NCI-H510A treated with DMSO at 0.1 percent for 48 hours (cell line): ENCODE measurements at regions not wholly inside any gene's neighbourhood (a gene's known extent, or its start where the extent isn't known, plus 50 kb on each side); places are given as distances from the start of the nearest gene placed in this dataset.
"Not testable (repeated sequence)": the region's sequence is repeated elsewhere in the genome, so short reads cannot be mapped to it uniquely, and the experiment has no call there.

Experiments used
- DNase-seq: peaks from one replicate; lab custom pipeline; 2025; lab: John Stamatoyannopoulos, UW

GRCh38 chr13:79987761-79988160, 353.2 kb downstream of the SPRY2 start:
- DNase-seq, result no peak

GRCh38 chr13:79987323-79987722, 353.6 kb downstream of the SPRY2 start:
- no peak for DNase-seq

- DNase-seq, result no peak
These were observed 354.0 kb downstream of the SPRY2 start for GRCh38 chr13:79986890-79987289.

DNA sequence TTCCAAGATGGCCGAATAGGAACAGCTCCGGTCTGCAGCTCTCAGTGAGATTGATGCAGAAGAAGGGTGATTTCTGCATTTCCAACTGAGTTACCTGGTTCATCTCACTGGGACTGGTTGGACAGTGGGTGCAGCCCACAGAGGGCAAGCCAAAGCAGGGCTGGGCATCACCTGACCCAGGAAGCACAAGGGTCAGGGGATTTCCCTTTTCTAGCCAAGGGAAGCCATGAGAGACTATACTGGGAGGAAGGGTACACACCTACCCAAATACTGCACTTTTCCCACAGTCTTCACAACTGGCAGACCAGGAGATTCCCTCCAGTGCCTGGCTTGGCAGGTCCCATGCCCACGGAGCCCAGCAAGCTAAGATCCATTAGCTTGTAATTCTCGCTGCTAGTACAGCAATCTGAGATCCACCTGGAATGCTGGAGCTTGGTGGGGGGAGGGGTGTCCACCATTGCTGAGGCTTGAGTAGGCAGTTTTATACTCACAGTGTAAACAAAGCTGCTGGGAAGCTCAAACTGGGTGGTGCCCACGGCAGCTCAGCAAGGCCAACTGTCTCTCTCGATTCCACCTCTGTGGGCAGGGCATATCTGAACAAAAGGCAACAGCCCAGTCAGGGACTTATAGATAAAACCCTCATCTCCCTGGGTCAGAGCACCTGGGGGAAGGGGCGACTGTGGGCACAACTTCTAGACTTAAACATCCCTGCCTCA, 365.8 kb downstream of the SPRY2 start:
- peak; percentile 35 for DNase-seq

GRCh38 chr13:79973533-79973963, 367.4 kb downstream of the SPRY2 start:
- no peak for DNase-seq

- DNase-seq, result no peak
These were observed 368.8 kb downstream of the SPRY2 start for GRCh38 chr13:79972066-79972569.

DNA sequence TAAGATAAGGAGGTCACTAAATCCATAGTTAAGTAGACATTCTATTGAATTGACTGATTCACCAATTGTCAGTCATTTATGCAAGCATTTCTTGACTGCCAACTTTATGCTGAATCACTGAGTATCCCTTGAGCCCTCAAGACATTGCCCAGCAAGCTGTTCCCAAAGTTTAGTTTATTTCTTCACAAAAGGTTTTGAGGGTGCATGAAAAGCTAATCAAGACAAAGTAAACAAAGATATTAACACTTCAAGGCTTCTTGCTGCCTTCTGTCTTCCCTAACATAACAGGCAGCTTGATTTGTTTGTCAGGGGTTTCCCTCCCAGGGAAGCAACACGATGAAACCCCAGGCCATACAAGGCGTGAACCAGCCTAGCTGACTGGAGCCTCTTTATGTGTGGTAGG, 374.4 kb downstream of the SPRY2 start:
- no peak for DNase-seq

DNA sequence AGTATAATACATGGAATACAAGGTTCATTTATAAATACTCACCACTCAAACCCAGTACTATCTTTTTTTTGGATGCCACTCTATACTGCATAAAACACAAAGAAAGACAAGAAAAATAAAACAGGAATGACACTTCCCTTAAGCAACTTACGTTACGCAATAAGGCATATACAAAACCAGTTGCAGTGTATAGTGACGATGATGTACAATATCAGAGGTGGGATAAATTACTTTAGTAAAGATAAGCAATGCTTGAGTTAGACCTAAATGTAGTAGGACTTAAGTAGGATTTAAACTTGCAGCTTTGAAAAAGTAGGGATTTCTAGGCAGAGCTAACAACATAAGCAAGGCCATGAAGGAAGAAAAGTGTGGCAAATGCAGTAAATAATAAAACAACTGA, 374.9 kb downstream of the SPRY2 start:
- DNase-seq, result no peak

- DNase-seq, result no peak
These were observed 394.4 kb downstream of the SPRY2 start for GRCh38 chr13:79946556-79946955.

- no peak for DNase-seq
These were observed 397.4 kb downstream of the SPRY2 start for GRCh38 chr13:79943346-79944023.

DNA sequence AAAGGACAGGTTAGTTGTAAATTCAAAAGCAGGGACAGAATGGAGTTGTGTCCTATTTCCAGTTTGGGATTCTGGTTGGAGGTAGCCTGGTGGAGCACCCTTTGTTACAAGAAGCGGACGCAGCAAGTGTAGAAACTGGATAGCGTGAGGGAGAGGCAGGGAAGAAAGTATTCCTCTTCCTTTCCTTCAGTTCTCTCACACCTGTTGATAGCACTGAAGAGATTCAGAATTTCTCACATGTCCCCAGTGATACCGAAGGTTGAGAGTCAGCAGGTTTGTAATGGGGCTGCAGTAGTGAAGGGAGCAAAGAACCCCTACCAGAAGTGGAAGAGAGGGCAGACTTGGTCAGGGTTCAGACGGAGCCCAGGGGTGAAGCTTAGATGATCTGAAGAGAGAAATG, 399.2 kb downstream of the SPRY2 start:
- DNase-seq, result no peak

DNA sequence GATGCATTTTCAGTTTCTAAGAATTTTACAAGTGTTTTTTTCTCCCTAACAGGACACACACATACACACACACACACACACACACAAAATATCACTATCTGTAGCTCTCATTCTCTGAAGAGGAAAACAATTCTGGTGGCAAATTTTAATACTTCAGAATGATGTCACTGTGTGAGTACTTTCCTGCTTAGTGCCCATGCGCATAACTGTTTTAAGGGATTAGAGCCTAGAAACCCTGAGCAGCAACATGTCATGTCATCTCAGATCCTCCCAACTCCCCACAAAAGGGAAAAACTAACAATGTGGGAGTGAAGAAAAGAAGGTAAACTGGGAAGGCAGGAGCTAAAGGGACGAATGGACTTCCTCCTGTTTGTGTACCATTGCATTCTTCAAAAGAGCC, 401.2 kb downstream of the SPRY2 start:
- no peak for DNase-seq

DNA sequence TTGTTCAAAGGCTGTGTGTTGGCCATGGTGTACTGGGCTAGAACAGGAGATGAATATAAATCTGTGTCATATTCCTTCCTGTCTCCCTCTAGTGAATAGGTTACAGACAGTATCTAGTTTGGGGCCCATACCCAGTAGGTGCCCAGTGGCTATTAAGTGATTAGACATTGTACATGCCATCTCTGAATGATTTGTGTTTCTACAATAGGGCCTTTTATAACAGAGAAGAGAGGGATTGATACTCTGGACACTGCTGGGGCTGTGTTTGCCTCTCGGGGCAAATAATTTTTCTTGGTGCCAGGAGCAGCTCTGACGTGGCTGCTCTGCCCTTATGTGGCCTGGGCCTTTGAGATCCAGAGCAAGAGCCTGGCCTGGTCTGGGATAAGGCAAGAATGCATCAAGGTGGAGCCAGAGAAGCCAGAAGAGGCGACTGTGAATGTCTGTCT, 403.1 kb downstream of the SPRY2 start:
- no peak for DNase-seq

- DNase-seq, result no peak
These were observed 403.6 kb downstream of the SPRY2 start for GRCh38 chr13:79937311-79937710.

DNA sequence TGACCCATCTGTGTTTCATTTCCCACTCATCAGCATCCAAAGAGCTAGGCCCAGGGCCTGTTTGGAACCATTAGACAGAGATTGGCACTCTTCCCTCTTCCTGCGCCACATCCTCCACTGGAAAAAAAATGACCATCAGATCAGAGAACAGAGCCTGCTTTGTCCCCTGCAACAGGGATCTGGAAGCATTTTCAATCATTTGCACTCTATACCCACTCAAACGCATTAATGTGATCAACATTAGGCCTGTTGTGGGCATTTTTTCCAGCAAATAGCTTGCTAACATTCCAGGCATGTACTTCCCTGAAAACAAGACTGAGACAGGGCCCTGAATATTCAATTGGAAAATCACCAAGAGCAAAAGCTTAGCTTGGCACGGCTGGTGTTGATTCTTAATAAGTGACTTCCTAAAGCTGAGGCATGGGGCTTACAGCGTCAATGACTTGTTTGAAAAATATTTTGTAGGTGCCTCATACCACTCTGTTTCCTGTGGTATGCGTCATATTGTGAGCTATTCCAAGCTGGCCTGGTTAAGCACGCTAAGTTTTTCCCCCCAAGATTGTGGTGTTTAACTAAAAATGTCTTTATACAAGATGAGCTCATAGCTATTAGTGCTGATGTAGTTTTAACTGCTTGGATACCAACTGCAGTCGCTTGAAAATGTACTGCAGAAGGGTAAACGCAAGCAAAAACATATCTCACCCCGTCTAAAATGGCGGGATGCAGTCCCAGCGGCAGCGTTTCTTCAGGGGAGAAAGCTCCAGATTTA, 404.4 kb downstream of the SPRY2 start:
- no peak for DNase-seq

DNA sequence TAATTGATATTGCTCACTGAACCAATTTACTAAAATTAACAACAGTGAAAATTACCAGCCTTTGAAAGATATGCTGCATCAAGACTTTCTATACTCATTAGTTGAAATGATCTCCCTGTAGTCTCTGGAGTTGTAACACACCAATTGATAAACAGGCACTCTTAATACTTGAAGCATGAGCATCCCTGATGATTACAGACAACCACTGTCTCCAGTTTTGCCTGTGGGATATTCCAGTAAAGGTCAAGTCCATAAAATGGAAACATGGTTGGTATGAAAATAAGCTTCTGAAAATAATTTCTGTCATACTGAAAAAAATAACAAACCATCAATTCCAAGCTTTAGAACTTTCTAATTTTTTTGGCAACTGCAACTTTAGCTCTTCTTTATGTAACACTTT, 405.8 kb downstream of the SPRY2 start:
- no peak for DNase-seq

- DNase-seq, result no peak
These were observed 407.5 kb downstream of the SPRY2 start for GRCh38 chr13:79933389-79933788.

GRCh38 chr13:79932556-79932955, 408.4 kb downstream of the SPRY2 start:
- DNase-seq, result no peak

DNA sequence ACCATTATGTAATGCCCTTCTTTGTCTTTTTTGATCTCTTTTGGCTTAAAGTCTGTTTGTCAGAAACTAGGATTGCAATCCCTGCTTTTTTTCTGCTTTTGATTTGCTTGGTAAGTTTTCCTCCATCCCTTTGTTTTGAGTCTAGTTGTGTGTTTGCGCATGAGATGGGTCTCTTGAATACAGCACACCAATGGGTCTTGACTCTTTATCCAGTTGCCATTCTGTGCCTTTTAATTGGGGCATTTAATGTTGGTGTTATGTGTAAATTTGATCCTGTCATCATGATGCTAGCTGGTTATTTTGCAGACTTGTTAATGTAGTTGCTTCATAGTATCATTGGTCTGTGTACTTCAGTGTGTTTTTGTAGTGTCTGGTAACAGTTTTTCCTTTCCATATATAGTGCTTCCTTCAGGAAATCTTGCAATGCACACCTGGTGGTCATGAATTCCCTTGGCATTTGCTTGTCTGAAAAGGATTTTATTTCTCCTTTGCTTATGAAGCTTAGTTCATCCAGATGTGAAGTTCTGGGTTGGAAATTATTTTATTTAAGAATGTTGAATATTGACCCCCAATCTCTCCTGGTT, 416.9 kb downstream of the SPRY2 start:
- not testable (repeated sequence) for DNase-seq

DNA sequence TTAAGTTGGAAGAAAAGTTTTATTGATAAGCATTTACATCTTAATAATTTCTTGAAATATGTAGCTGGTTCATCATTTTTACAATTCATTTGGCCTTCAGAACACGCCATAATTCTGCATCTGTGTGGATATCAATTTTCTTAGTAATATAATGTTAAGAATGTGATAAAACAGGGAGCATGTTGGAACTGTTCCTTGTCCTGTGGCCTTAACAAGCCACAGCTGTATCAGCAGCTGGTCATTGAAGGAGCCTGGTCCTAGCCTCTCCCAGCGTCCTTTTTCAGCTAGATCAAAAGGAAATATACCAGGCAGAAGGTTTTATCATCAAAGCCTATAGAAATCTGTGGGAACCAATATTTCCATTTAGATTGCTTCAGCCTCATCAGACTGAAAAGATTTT, 421.8 kb downstream of the SPRY2 start:
- no peak for DNase-seq

- DNase-seq, result no peak
These were observed 422.3 kb downstream of the SPRY2 start for GRCh38 chr13:79918620-79919019.

GRCh38 chr13:79917628-79918027, 423.3 kb downstream of the SPRY2 start:
- DNase-seq, result no peak
